Common myeloid progenitor, CD34-positive (primary cell): ENCODE measurements at regions not wholly inside any gene's neighbourhood (a gene's known extent, or its start where the extent isn't known, plus 50 kb on each side); places are given as distances from the start of the nearest gene placed in this dataset.
"Not testable (repeated sequence)": the region's sequence is repeated elsewhere in the genome, so short reads cannot be mapped to it uniquely, and the experiment has no call there.

Source experiments
- CTCF ChIA-PET: fragments of 350-600 bp; sonication (Branson Sonifier 250); formaldehyde crosslinking; loops from one replicate; lab custom pipeline; 2021; ENCODE audit warnings: antibody characterized with exemption; lab: Charles Lee
- POLR2A ChIA-PET: fragments of 350-600 bp; sonication (Branson Sonifier 250); formaldehyde crosslinking; loops from one replicate; lab custom pipeline; 2021; ENCODE audit warnings: antibody characterized with exemption; lab: Charles Lee
- DNase-seq, 3 donors: peaks; one replicate each; pipeline versions ENCODE4 v3.0.0 to v3.0.0-alpha.2; 2013
- H3K27ac ChIP-seq, 2 experiments: 1 replicate in 1 of 2; 2 replicates in 1 of 2; pipeline ENCODE4 v1.7.0; 2013; ENCODE audit warnings: inconsistent platforms in 2 of 2, low read length in 2 of 2, mild to moderate bottlenecking in 2 of 2, low read depth in 1 of 2, moderate library complexity in 1 of 2; ENCODE audit not compliant: severe bottlenecking in 2 of 2, insufficient read depth in 1 of 2, poor library complexity in 1 of 2
- H3K27me3 ChIP-seq, 5 experiments: replicated peaks in 2 of 5; 1 replicate in 3 of 5; 2 replicates in 2 of 5; pipeline versions ENCODE4 v1.6.1 to v1.7.0; 2013; ENCODE audit warnings: low read length in 4 of 5, mild to moderate bottlenecking in 2 of 5, moderate library complexity in 2 of 5, inconsistent platforms in 1 of 5; ENCODE audit not compliant: insufficient read depth in 5 of 5, control insufficient read depth in 4 of 5
- H3K36me3 ChIP-seq, 4 experiments: 1 replicate in 2 of 4; 2 replicates in 2 of 4; pipeline versions ENCODE4 v1.6.1 to v1.7.0; 2013; ENCODE audit warnings: low read length in 3 of 4, control low read depth in 1 of 4, mild to moderate bottlenecking in 1 of 4; ENCODE audit not compliant: control insufficient read depth in 4 of 4, insufficient read depth in 4 of 4
- H3K4me1 ChIP-seq, 4 experiments: 1 replicate in 3 of 4; 2 replicates in 1 of 4; pipeline versions ENCODE4 v1.6.1 to v1.7.1; 2013; ENCODE audit warnings: low read length in 3 of 4, mild to moderate bottlenecking in 3 of 4, control low read depth in 1 of 4, inconsistent platforms in 1 of 4, moderate library complexity in 1 of 4; ENCODE audit not compliant: control insufficient read depth in 4 of 4, insufficient read depth in 4 of 4; ENCODE audit errors: control extremely low read depth in 1 of 4
- H3K4me3 ChIP-seq, 7 experiments: 1 replicate in 4 of 7; 2 replicates in 3 of 7; pipeline versions ENCODE4 v1.5.1 to v1.7.0; 2013; ENCODE audit warnings: mild to moderate bottlenecking in 7 of 7, low read length in 6 of 7, moderate library complexity in 6 of 7, inconsistent platforms in 2 of 7, low read depth in 2 of 7, control low read depth in 1 of 7; ENCODE audit not compliant: insufficient read depth in 4 of 7, control insufficient read depth in 1 of 7; ENCODE audit errors: extremely low read depth in 1 of 7
- H3K9me3 ChIP-seq, 5 experiments: 1 replicate in 4 of 5; 2 replicates in 1 of 5; pipeline versions ENCODE4 v1.6.1 to v1.7.1; 2013; ENCODE audit warnings: low read length in 4 of 5, mild to moderate bottlenecking in 2 of 5, inconsistent platforms in 1 of 5, low read depth in 1 of 5, moderate library complexity in 1 of 5; ENCODE audit not compliant: control insufficient read depth in 4 of 5, insufficient read depth in 2 of 5; ENCODE audit errors: control extremely low read depth in 1 of 5
- WGBS: methylation state at CpG from one replicate; pipeline ENCODE4 v1.1.5; 2013; ENCODE audit not compliant: insufficient coverage; 5-methylcytosine and 5-hydroxymethylcytosine counted together

GRCh38 chr17:20926532-20926931 lies 116.3 kb downstream of the USP22 start:
- no CpG with 5 or more reads among the region's 2 CpGs for WGBS
- H3K9me3 ChIP-seq, result no peaks in the 10 kb centered on the region
- no peak for DNase-seq
- no peak overlapping the region for H3K27ac ChIP-seq
- no peak overlapping the region for H3K4me3 ChIP-seq
- no peaks in the 10 kb centered on the region for H3K4me1 ChIP-seq
- H3K27me3 ChIP-seq, result no peaks in the 10 kb centered on the region
- CTCF ChIA-PET, result interaction anchor here (0.8 kb wide), 1 partner anchor 1460 kb away, joined by 3 read pairs; no protein-coding TSS in a partner anchor
- POLR2A ChIA-PET, result no interaction called here
- no peaks in the 10 kb centered on the region for H3K36me3 ChIP-seq

- CTCF ChIA-PET, result interaction anchor here (0.8 kb wide), 1 partner anchor 1461 kb away, joined by 3 read pairs; no protein-coding TSS in a partner anchor
- POLR2A ChIA-PET, result no interaction called here
- Histone ChIP-seq H3K27me3 (no peaks in the 10 kb centered on the region), H3K4me1 (no peaks in the 10 kb centered on the region), H3K36me3 (no peaks in the 10 kb centered on the region), H3K4me3 (no peak overlapping the region), H3K9me3 (no peaks in the 10 kb centered on the region), H3K27ac (no peak overlapping the region)
- no peak for DNase-seq
- 100% methylated on average over 2 of the region's 7 CpGs for WGBS
Observed at GRCh38 chr17:20927308-20927977, 115.4 kb downstream of the USP22 start.

- CTCF ChIA-PET, result no interaction called here
- Histone ChIP-seq H3K27ac (no peak overlapping the region), H3K9me3 (no peaks in the 10 kb centered on the region), H3K36me3 (no peaks in the 10 kb centered on the region), H3K4me1 (peaks cover 0 to 4% (median 1%) of the 10 kb centered on the region in 4 experiments), H3K4me3 (no peak overlapping the region), H3K27me3 (no peaks in the 10 kb centered on the region)
- WGBS, result 97% methylated on average over 5 of the region's 5 CpGs
- POLR2A ChIA-PET, result no interaction called here
- no peak for DNase-seq
Observed at GRCh38 chr17:20929334-20929733, 113.5 kb downstream of the USP22 start.

GRCh38 chr17:20930081-20930760 lies 112.6 kb downstream of the USP22 start:
- 94% methylated on average over 3 of the region's 5 CpGs for WGBS
- H3K4me3 ChIP-seq, result no peak overlapping the region
- no peak for DNase-seq
- no peaks in the 10 kb centered on the region for H3K9me3 ChIP-seq
- peaks cover 0 to 6% (median 2%) of the 10 kb centered on the region in 4 experiments for H3K4me1 ChIP-seq
- no peaks in the 10 kb centered on the region for H3K27me3 ChIP-seq
- POLR2A ChIA-PET, result no interaction called here
- CTCF ChIA-PET, result no interaction called here
- H3K36me3 ChIP-seq, result no peaks in the 10 kb centered on the region
- no peak overlapping the region for H3K27ac ChIP-seq

GRCh38 chr17:20933040-20933439 lies 109.8 kb downstream of the USP22 start:
- POLR2A ChIA-PET, H3K27me3 ChIP-seq, H3K27ac ChIP-seq, H3K36me3 ChIP-seq, CTCF ChIA-PET, H3K9me3 ChIP-seq, H3K4me3 ChIP-seq, DNase-seq: not testable (repeated sequence)
- H3K4me1 ChIP-seq, result peaks cover 0 to 12% (median 3%) of the 10 kb centered on the region in 4 experiments
- WGBS, result 94% methylated on average over 2 of the region's 3 CpGs

GRCh38 chr17:20934288-20934687 lies 108.5 kb downstream of the USP22 start:
- POLR2A ChIA-PET, result no interaction called here
- peak in 2 of 3 donors; percentile 33 to 51 for DNase-seq
- H3K27me3 ChIP-seq, result no peaks in the 10 kb centered on the region
- no peak overlapping the region for H3K27ac ChIP-seq
- CTCF ChIA-PET, result no interaction called here
- no peaks in the 10 kb centered on the region for H3K9me3 ChIP-seq
- H3K4me1 ChIP-seq, result peaks cover 0 to 12% (median 4%) of the 10 kb centered on the region in 4 experiments
- H3K36me3 ChIP-seq, result no peaks in the 10 kb centered on the region
- no peak overlapping the region for H3K4me3 ChIP-seq

- Histone ChIP-seq H3K27me3 (no peaks in the 10 kb centered on the region), H3K4me3 (no peak overlapping the region), H3K27ac (no peak overlapping the region), H3K4me1 (peaks cover 0 to 12% (median 5%) of the 10 kb centered on the region in 4 experiments), H3K9me3 (no peaks in the 10 kb centered on the region), H3K36me3 (no peaks in the 10 kb centered on the region)
- CTCF ChIA-PET, result interaction anchor here (0.9 kb wide), 1 partner anchor 46 kb away, joined by 3 read pairs; no protein-coding TSS in a partner anchor
- DNase-seq, result no peak
- 30% methylated on average over 2 of the region's 2 CpGs for WGBS
- POLR2A ChIA-PET, result no interaction called here
Observed at GRCh38 chr17:20935740-20936139, 107.1 kb downstream of the USP22 start.
